Choroid plexus epithelial cell (primary cell): ENCODE measurements at regions not wholly inside any gene's neighbourhood (a gene's known extent, or its start where the extent isn't known, plus 50 kb on each side); places are given as distances from the start of the nearest gene placed in this dataset.

Experiments used
- DNase-seq: peaks from one replicate; pipeline ENCODE4 v3.0.0-alpha.2; 2010; ENCODE audit warnings: low read depth
- H3K4me3 ChIP-seq: 2 replicates; pipeline ENCODE4 v1.5.1; 2011; ENCODE audit warnings: low read depth, mild to moderate bottlenecking, control low read depth, low read length, moderate library complexity
- TF ChIP-seq, protein P1 (sequence below): conservative IDR thresholded peaks from 2 replicates; pipeline ENCODE4 v1.5.1; 2011; ENCODE audit warnings: low read depth, mild to moderate bottlenecking, control low read depth, inconsistent platforms, low read length, moderate library complexity

DNA sequence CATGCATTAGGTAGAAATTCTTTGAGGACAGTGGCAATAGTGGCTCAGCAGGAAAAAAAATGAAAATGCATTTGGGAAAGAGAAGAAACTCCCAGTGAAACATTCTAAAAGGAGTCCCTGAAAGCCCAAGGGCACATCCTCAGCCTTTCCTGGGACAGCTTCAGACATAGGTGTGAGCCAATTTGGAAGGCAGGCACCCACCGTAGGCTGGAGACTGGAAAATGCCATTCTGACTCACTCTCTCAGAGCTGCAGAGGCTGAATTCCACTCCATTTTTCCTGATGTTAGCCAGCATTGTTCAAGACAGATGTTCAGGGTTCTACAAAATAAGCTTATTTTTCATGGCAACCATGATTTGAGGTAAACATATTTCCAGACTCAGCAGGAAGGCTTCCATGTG, 379.0 kb upstream of the FZD8 start:
- no peak for DNase-seq
- TF ChIP-seq, protein P1, sequence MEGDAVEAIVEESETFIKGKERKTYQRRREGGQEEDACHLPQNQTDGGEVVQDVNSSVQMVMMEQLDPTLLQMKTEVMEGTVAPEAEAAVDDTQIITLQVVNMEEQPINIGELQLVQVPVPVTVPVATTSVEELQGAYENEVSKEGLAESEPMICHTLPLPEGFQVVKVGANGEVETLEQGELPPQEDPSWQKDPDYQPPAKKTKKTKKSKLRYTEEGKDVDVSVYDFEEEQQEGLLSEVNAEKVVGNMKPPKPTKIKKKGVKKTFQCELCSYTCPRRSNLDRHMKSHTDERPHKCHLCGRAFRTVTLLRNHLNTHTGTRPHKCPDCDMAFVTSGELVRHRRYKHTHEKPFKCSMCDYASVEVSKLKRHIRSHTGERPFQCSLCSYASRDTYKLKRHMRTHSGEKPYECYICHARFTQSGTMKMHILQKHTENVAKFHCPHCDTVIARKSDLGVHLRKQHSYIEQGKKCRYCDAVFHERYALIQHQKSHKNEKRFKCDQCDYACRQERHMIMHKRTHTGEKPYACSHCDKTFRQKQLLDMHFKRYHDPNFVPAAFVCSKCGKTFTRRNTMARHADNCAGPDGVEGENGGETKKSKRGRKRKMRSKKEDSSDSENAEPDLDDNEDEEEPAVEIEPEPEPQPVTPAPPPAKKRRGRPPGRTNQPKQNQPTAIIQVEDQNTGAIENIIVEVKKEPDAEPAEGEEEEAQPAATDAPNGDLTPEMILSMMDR = no peak
- no peak overlapping the region for H3K4me3 ChIP-seq

DNA sequence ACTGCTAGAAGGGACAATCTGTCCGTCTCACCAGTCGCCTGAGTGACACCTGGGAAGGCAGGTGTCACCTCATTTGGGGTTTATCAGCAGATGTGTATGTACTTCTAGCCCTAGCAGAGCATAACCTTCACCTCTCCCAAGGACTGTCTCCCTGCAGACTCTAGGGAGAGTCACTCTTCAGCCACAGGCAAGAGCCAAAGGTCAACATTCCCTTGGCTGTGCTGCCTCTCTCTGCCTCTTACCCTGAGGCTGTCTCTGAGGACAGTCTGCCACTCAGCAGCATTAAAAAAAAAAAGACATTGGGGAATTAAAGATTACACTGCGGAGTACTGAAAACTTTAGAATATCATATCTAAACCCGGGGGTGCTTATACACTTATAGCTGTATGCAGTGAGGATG, 377.7 kb upstream of the FZD8 start:
- TF ChIP-seq, protein P1 = no peak
- DNase-seq = no peak
- no peak overlapping the region for H3K4me3 ChIP-seq

DNA sequence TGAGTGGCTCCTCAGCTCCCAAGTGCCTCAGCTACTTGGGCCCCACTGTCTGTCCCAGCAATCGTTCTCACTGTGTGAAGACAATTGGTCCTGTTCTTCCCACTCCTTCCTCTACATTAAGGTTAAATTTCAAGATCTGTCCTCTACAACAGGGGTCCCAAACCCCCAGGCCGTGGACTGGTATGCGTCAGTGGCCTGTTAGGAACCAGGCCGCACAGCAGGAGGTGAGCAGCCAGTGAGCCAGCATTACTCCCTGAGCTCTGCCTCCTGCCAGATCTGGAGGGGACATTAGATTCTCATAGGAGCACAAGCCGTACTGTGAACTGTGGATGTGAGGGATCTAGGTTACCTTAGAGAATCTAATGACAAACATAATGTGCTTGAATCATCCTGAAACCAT, 376.9 kb upstream of the FZD8 start:
- TF ChIP-seq, protein P1 = no peak
- DNase-seq = no peak
- no peak overlapping the region for H3K4me3 ChIP-seq

DNA sequence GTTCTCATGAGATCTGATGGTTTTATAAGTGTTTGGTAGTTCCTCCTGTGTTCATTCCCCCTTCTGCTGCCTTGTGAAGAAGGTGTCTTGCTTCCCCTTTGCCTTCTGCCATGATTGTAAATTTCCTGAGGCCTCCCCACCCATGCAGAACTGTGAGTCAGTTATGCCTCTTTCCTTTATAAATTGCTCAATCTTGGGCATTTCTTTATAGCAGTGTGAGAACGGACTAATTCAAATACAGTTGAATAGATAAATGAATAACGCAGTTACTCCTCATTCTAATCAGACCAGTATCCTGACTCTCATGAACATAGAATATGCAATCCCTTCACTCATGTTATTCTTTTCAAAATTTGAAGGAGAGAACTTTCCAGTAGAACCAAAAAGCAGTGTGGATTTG, 375.0 kb upstream of the FZD8 start:
- no peak overlapping the region for H3K4me3 ChIP-seq
- TF ChIP-seq, protein P1 = no peak
- DNase-seq = no peak

DNA sequence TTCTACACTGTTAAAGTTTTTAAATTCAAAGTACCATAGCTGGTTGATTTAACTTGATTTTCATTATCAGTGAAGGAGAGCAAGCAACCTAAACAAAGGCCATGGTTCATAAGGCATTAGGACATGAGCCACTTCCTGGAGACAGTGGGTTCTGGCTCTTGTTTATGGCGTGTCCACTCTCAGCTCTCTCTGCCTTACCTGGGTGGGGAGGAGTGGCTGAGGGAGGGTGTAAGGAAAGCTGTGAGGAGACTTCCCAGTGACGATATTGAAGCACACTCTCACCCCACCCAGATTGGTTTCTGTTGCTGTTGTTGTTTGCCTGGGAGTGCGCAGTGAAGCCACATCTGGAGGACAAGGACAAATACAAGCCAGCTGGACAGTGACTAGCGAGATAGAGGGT, 365.3 kb upstream of the FZD8 start:
- H3K4me3 ChIP-seq = no peak overlapping the region
- TF ChIP-seq, protein P1 = no peak

DNA sequence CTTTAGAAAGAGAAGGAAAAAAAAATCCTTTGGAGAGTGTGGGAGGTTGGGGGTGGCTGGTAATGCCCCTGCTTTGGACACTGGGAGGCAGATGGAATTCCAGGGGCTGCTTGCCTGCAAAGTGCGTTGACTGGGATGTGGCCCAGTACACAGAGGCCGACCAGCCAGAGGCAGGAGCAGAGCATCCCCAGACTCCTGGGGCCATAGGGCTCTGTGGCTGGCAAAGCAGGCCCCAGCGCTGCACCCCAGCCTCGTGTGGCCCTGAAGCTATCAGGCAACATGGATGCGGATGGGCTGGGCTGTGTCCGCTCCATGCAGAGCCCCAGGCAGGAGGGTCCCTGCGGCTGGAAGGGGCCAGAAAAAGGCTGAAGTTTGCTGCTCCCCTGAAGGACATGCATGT, 361.6 kb upstream of the FZD8 start:
- no peak for DNase-seq
- H3K4me3 ChIP-seq = no peak overlapping the region
- TF ChIP-seq, protein P1 = no peak

More for the DNA sequence above, 365.3 kb upstream of the FZD8 start:
- DNase-seq = no peak

DNA sequence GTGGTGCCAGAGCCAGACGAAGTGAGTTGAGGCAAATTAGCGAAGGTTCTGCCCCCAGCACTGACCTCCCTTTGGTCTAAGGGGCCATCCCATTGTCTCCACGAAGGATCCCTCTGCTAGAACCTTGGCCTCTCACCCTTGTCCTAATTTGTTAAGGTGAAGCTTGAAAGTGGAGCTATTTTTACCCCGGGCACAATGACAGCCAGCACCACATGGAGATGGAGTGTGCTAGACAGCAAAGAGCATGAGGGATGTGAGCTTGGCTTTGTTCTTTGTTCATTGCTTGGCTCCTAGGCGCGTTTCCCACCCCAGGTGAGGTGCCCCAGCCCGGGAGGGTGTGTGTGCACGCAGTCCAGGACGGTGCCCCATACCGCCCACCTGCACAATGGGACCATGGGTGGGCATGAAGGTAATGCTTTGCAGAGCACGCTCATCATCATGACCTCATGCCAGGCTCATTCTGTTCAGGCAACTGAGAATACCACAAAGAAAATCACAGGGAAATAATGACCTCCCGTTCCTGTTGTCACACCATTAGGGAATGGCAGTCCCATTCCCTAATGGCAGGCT, 361.0 kb upstream of the FZD8 start:
- no peak overlapping the region for H3K4me3 ChIP-seq
- TF ChIP-seq, protein P1 = no peak
- no peak for DNase-seq
